Stimulated activated CD8-positive, alpha-beta memory T cell treated with anti-CD3 and anti-CD28 coated beads, Interleukin-15, amount 100 ng/mL, for 48 hours (primary cell): ENCODE measurements at regions not wholly inside any gene's neighbourhood (a gene's known extent, or its start where the extent isn't known, plus 50 kb on each side); places are given as distances from the start of the nearest gene placed in this dataset.
A peak's percentile ranks its signal among the peaks of the same experiment; 100 is the strongest.
"Not testable (repeated sequence)": the region's sequence is repeated elsewhere in the genome, so short reads cannot be mapped to it uniquely, and the experiment has no call there.

Experiments
- DNase-seq, 2 donors: peaks; one replicate each; pipeline ENCODE4 v3.0.0-alpha.2; 2020; ENCODE audit warnings: low read depth in 2 of 2

DNA sequence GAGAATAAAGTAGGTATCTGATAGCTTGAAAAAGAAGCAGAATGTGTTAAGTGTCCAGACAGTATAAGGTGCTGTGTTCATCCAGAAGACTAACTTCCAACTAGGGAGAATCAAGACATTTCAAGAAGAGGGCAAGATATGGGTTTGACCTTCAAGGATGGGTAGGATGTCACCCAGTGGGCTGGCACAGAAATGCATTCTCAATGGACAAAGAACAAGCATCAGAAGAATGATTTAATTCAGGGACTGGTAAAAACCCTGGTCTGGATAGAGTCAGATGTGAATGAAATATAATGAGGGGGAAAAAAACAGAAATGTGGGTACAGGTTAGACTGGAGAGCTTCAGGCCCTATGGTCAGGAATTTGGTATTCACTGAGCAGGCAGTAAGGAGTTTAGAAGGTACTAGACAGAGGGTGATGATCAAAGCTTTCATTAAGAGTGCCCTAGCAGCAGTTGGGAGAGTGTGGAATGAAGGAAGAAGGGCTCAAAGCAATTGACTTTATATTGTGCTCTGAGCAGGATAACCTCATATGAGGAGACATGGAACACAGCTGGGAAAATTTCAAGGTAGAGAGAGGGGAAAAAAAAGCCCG is 180.7 kb upstream of the ANK3 start:
- no peak for DNase-seq

DNA sequence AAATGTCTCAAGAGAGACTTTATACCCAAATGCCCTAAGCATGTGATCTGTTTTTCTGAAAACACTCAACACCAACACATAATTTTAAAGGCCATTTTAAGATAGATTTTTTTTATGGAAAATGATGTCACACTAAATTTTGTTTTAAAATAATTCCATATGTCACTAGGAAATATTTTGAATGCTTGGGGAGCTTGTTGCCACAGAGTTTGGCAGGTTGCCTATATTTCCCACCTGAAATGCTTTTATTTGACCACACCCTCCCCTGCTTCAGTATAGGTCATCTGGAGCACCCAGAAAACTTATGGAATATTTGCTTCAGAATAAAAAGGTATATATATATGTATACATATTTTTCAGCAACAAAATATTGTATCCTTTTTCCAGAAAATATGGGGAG is 180.0 kb upstream of the ANK3 start:
- no peak for DNase-seq

DNA sequence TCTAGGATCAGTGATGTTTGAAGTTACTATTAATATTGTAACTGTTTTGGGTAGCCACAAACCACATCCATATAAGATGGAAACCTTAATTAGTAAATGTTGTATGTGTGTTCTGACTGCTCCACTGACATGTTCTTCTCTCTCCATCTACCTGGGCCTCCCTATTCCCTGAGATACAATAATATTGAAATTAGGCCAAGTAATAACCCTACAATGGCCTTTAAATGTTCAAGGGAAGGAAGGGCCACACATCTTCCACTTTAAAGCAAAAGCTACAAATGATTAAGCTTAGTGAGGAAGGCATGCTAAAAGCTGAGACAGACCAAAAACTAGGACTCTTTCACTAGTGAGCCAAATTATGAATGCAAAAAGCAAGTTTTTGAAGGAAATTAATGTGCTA is 176.4 kb upstream of the ANK3 start:
- DNase-seq = no peak

DNA sequence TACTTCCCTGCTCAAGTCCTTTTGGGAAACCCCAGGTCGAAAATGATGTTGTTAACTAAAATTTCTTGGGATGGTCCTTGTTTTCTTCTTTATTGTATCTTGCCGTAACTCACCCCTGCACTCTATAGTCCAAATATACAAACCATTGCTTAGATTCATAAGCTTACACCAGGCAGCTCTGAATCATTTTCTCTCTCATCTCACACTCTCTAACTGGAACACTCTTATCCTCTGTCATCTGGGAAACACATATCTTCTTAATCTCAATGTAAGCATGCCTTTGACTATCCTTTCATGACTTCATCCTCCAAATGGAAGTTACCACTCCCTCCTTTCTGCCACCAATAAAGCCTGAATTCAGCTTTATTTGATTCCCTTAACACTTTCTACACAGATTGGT is 175.8 kb upstream of the ANK3 start:
- DNase-seq = no peak

DNA sequence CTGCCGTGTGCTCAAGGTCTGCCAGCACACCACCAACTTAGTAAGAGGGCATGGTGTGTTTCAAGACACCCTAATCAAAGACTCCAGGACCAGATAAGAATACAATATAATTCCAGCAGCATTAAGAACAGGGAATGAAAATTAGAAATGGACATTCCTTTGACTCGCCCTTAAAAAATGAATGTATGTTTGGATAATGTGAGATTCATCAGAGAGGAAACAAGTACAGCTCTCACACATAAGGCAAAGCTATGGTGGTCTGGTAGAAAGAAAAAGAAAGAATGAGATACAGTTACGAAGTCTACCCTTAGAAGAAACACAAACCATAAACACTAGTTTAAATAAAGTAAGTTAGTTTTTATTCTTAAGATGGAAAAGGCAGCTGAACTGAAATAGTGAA is 174.8 kb upstream of the ANK3 start:
- DNase-seq = no peak

DNA sequence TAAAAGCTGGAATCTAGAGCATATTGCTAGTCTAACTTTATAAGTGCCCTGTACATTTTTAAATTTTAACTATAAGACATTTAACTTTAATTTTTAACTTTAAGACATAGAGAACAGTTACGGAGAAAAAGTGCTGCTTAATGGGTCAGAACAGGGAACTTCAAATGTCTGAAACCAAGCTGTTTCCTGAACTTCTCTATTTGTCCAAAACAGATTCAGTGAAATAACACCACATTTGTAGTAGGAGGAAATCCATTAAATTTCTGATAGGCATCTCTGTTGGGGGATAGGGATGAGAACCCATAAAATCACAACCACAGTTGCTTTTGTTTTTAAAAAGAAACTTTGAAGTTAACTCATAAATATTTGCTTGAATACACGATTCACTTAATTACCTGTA is 170.8 kb upstream of the ANK3 start:
- DNase-seq = no peak

DNA sequence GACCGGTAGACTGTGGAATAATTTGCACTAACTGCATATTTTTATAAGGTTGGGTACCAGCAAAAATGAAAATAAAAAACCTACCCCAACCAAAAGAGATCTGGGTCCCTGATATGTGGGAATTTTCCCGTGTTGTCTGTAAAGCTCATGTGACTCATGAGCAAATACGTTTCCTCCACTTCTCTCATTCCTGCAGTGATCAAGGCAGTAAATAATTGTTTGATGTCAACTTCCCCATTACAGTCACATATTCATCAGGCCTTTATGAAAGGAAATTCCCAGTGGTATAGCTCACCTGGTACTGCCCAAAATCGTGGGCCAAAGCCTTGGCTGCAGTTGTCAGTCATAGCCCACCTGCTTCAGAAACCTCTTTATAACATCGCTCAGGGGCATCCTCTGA is 166.0 kb upstream of the ANK3 start:
- DNase-seq = no peak

DNA sequence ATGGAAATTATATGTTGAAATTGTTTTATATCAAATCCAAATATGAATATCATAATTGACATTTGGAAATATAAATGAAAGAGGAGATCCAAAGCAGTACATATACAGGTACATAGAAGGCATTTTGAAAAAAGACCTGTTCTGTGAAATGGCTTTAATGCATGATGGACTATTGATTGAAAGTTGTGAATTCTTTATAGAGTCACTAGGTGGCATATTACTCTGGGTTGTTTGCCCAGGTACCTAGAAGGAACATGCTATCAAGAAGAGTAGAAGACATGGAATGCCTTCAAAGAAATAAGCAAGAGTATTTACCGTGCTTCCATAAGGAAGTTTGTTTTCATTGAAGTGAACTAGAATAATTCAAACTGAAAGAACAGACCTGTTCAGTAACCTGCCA is 160.0 kb upstream of the ANK3 start:
- DNase-seq = no peak

DNA sequence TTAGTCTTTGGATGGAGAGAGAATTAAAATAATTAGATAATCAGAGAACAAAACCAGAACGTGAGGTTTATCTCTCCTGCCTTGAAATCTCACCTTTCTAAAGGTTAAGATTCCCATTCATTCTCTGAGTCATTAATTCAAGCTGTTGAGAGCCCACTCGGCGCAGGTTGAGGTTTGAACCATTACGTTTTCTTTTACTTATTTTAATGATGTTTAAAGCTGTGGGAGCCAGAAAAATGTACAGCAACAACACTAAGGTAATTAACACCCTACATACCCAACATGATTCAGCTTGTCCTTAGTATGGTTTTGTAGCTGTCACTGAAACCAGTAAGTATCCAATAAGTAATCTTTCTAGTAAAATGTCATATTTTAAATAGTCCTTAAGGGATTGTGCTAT is 153.0 kb upstream of the ANK3 start:
- no peak for DNase-seq

DNA sequence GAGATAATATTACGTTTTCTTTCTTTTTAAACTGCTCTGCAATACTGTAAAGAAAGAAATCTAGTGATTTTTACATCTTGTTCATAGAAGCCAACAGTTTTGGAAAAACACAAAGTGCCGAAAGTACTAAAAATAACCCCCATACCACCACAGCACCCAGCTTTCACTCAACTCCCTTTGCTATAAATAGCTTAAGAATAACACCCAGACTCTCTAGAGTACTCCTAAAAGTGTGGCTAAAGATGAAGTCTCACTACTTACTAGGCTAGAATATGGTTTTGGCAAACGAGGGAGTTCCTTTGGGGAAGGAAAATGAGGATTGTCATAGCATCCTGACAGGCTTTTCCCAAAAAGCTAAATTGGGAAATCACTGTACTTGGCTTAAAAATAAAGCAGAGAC is 151.8 kb upstream of the ANK3 start:
- no peak for DNase-seq

DNA sequence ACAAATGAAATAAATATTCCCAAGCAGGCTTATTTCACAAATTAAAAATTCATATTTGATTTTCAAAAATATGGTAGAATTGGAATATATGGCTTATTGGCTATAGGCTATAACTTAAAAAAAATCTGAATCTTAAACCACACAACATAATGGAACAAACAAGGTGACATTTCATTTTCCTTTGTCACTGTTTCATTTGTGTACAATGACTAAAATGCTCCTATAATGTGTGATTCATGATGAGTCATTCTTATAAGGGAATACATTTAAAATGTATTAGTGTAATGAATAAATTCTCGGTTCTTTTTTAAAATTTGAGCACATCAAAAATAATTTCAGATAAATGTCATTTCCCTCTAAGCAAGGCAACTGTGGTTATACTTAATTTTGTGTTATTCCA is 148.0 kb upstream of the ANK3 start:
- no peak for DNase-seq

DNA sequence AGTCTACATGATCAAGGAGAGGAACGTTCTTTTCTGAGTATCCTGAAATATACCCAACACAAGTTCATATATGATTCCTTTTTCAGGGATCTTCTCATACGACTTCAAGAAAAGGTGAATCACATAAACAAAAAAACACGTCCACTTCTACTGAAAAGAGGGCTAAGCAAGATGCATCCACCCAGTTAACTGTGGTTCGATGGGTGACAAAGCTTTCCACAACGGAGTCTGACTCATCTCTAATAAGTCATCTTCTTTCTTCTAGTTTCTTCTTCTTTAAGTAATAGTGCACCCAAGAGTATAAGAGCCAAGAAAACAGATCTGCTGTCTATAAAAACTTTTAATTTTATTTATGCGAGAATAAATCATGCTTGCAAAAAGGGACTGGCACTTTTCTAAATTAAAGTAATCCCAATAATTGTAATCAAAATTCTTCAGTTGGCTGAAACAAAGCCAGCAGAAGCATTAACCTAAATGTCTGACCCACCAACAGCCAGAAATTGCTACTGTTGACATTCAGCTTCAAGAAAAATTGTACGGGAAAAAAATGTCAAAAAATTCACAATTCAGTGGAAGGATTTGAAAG is 146.9 kb upstream of the ANK3 start:
- peak in 1 of 2 donors; percentile 4 for DNase-seq

DNA sequence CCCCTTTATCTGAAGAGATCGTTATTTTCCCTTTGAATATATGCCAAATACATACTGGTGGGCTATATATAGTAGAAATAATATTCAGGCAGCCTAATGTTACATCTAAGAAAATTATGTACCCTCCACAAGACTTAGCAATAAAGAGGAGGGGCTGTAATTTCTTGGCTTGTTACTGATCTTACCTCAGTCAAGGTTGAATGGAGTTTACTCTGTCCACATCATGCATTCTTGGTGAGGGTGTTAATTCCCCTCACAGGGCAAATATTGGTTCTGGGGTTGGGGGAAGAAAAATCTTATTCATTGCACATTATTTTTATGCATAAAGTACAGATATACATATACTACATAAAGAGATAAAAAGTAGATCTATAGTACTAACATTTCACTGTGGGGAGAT is 145.8 kb upstream of the ANK3 start:
- DNase-seq = no peak

DNA sequence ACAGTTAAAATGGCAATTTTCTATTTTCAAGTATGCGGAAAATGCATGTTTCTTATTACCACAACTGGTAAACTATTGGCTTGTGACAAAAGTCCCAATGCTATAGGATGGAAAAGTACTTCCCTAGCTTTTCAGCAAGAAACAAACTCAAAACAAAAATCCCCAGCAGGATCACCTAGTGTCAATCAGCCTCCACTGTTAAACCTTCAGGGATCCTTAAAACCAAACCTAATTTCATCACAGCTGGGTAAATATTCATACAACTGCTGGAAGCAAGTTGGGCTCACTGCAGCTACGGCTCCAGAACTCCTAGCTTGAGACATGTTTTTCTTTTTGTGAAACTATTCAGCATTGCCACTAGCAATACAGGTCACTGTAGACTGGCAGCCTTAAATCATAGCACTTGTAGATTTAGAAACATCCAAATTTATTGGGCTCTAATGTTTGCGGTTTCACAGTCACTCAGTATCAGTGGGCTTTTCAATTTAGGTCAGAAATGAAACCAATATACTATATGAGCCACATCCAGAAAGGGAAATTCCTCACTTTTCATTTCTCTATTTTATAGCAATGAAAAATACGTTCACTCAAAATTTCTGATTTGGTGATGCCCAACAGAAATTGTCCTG is 145.2 kb upstream of the ANK3 start:
- DNase-seq = no peak

DNA sequence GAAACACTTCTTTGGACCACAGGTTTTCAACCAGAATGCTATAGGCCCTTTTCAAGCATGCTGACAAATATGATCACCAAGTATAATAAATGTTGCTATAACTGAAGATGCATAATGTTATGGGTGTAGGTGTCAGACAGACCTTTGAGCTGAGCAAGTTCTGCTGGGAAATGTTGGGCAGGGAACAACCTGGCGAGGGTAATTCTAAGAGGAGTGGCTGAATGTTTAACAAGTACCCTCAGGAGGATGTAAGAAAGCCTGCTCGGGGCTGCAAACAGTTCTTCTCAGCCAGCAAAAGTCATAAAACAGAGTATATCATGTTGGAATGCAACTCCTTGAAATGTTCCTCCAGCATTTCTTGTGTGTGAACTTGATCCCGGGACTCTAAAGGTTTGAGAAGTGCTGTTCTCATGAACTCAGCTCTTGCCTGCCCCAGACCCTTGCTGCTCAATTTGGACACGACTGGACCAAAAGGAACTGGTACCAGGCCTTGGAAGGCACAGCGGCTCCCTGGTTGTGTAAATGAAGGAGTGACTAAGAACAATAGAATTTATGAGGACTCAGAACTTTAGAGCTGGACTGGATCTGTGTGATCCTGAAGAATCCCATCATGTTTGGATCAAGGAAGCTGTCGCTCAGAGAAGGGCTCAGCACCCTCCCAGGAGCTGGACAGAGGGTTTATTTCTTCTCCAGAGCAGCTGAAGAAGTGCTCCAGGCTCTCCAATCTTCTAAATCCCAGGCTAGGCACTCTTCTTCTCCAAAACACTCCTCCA is 143.2 kb upstream of the ANK3 start:
- DNase-seq = no peak

DNA sequence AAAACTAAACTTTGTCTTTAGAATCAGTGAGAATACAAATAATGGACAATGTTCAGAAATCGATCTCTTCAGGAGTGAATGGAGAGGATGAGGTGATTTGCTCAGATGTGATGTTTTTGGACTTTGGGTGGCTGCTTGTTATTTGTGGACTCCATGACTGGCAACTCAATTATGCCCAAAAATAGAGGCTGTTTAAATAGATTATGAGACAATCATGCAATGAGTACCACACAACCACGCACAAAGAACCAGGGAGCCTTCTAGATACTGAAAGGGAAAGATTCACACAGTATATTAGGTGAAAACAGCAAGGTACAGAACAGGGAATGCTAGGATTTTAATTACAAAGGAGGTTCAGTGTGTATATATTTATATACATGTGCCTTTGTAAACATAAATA is 141.3 kb upstream of the ANK3 start:
- DNase-seq = no peak

DNA sequence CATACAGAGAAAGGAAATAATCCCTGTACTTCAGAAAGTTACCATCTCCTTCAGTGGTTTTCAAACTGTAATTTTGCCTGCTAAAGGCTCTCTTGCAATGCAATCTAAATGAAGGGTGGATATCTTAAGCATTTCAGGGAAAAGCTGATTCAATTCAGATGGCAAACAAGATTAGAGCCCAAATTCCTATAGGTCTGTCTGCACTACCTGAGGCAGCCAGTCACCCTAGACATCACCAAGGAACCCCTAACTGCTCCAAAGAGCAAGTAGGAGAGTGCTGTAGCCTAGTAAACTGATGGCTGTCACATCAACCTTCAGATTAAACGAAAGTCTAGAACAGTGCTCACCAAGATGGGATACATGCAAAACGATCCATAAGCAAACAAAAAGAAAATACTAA is 138.0 kb upstream of the ANK3 start:
- no peak for DNase-seq

DNA sequence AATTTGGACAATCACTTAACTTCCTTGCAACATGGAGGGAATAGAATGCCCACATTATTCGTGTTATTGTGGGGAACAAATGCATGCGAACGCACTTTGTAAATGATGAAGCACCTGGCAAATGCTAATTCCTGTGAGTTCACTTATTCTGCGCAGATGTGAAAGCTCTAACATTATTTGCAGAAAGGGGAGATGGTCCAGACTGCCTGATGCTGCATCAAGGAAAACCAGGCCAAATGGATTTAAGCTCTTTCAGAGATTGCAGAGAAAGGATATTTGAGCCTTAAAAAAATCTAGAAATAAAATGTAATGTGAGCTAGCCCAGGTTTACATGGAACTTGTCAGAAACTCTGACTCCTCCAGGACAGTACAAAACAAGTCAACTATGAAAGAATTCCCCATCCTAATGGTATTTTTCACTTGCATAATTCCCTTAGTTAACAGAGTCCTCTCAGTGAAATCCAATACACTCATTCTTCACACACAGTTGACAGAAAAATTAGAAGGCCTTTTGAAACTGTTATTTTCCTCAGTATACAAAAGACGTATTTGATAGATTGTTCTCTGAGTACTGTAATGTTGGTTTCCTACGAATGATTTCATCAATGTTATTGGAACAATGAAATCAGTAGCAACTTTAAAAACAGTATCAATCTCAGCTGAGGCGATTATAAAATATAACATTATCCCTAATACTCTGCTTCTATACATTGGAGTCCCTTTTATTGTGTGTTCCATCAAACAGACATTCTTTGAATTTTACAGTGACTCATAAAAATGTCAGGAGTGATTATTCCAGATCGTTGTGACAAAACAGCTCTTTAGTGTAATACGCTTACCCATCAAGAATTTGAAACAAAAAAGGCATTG is 136.3 kb upstream of the ANK3 start:
- no peak for DNase-seq

DNA sequence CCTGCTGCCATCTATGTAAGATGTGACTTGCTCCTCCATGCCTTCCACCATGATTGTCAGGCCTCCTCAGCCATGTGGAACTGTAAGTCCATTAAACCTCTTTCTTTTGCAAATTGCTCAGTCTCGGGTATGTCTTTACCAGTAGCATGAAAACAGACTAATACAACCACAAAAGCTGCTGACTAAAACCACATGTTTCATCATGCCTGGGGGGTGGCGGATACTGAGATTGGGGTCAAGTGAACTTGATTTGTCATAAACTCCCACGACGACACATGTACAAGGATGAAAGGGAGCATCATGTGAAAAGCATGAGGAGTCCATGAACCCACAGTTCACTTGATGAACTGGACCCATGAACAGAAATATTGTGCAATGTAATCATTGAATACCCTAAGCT is 134.9 kb upstream of the ANK3 start:
- peak in 1 of 2 donors; percentile 14 for DNase-seq

DNA sequence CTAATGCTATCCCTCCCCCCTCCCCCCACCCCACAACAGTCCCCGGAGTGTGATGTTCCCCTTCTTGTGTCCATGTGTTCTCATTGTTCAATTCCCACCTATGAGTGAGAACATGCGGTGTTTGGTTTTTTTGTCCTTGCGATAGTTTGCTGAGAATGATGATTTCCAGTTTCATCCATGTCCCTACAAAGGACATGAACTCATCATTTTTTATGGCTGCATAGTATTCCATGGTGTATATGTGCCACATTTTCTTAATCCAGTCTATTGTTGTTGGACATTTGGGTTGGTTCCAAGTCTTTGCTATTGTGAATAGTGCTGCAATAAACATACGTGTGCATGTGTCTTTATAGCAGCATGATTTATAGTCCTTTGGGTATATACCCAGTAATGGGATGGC is 133.7 kb upstream of the ANK3 start:
- DNase-seq = not testable (repeated sequence)

DNA sequence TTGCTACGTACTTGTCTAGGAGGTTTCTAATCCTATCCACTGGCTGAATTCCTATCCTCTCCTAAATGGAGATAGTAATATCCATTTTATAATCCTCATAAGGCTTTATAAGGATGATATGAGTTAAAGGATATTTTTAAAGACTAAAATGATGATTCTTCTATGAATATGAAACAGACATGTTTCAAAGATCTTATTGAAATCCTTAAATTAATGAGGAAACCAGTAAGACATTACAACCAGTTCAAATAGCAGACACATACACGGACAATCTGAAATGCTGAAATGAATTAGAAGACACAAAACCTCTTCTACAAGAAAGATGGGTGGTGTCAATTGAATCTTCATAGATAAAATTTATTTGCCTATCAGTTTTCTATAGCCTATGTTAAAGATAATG is 132.9 kb upstream of the ANK3 start:
- no peak for DNase-seq

DNA sequence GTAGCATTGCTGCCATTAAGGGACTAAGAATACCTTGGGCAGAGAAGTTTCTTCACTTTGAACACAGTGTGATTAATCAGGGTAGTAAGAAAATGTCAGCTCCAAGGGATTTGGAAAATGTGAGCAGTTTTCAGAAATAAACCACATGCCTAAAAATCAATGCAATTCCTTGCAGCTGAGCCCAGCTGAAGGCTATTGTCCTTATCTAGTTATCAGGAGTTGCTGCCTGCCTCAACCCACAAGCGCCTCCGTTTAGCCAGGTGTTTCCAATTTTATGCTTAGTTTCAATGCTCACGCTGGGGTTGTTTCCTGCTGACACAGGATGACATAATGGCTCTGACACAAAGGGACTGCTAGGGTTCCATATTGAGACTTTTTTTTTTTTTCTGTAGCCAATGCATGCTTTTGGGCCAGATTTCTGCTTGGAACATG is 132.3 kb upstream of the ANK3 start:
- DNase-seq = no peak
